OCI-LY7 (cell line): ENCODE measurements at regions not wholly inside any gene's neighbourhood (a gene's known extent, or its start where the extent isn't known, plus 50 kb on each side); places are given as distances from the start of the nearest gene placed in this dataset.

Experiments
- CTCF ChIP-seq: fragments of 200-600 bp; sonication (generic); conservative IDR thresholded peaks from 2 replicates; pipeline ENCODE4 v1.5.1; 2014; ENCODE audit warnings: mild to moderate bottlenecking, antibody characterized with exemption, low read length, moderate library complexity, mixed read lengths
- EZH2phosphoT487 ChIP-seq: fragments of 200-600 bp; sonication (generic); IDR thresholded peaks from 2 replicates; pipeline ENCODE4 v1.6.1; 2018; ENCODE audit warnings: low read depth, borderline replicate concordance, mild to moderate bottlenecking, mixed run types, antibody characterized with exemption, low read length, moderate library complexity, mixed read lengths

- TF ChIP-seq CTCF (no peak), EZH2phosphoT487 (no peak)
These were observed 86.7 kb upstream of the SPDL1 start for GRCh38 chr5:169496878-169497277.
